ENCODE measurements at regions not wholly inside any gene's neighbourhood (a gene's known extent, or its start where the extent isn't known, plus 50 kb on each side); places are given as distances from the start of the nearest gene placed in this dataset.

DNA sequence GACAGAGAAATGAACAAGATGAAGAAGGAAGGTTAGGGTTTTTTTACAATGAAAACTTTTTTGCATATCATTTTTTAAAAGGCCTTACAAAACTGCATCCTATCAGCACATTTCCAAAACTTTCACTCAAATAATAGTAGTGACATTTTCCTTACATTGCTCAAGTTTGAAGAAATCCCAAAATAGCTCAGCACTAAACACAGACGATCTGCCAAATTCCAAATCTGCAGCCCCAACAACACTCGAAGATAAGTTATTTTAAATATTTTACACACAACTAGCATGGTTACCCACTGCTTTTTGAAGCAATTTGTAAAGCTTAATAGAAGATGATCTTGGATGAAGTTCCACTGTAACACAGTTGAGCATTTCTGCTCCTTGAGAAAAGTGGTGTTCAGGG lies 535.6 kb upstream of the ALCAM start:
- Histone ChIP-seq H2BK120ac (replicated peaks; ENCODE audit: low read depth, low read length) (no peak overlapping the region), H3K9me3 (ENCODE audit: insufficient read depth in 2 of 2, low read depth in 1 of 2, low read length in 1 of 2) (no peaks in the 10 kb centered on the region), H2BK15ac (ENCODE audit: low read length) (no peak overlapping the region), H3K18ac (ENCODE audit: extremely low read depth, low read length) (no peak overlapping the region), H3K23me2 (ENCODE audit: low read depth, low read length) (no peaks in the 10 kb centered on the region), H3K4me3 (ENCODE audit: extremely low read depth in 1 of 4, insufficient read depth in 2 of 4, low read depth in 3 of 4, low read length in 4 of 4) (no peak overlapping the region), H3K79me1 (ENCODE audit: low read depth, low read length) (no peaks in the 10 kb centered on the region), H4K5ac (ENCODE audit: insufficient read length, low read depth, low read length) (no peak overlapping the region), H3K14ac (ENCODE audit: insufficient read length) (no peak overlapping the region), H4K20me1 (replicated peaks in 1 of 2; ENCODE audit: control insufficient read depth in 1 of 2, insufficient read depth in 2 of 2, low read length in 2 of 2) (no peaks in the 10 kb centered on the region), H2BK5ac (ENCODE audit: low read depth, low read length) (no peak overlapping the region), H3K4me1 (replicated peaks in 1 of 4; ENCODE audit: control insufficient read depth in 3 of 4, insufficient read depth in 4 of 4, low read length in 3 of 4) (peaks cover 2 to 8% (median 5%) of the 10 kb centered on the region in 4 experiments; a peak in 4 of 7 replicates), H2BK20ac (ENCODE audit: low read length) (no peak overlapping the region), H3K23ac (ENCODE audit: insufficient read length) (no peak overlapping the region), H3K27me3 (replicated peaks in 1 of 4; ENCODE audit: control insufficient read depth in 3 of 4, extremely low read depth in 1 of 4, insufficient read depth in 3 of 4, low read length in 3 of 4) (no peaks in the 10 kb centered on the region), H2AK5ac (ENCODE audit: low read depth, low read length) (no peak overlapping the region), H3K4ac (replicated peaks; ENCODE audit: insufficient read length, low read depth, low read length) (no peak overlapping the region), H3K36me3 (ENCODE audit: control insufficient read depth in 2 of 4, insufficient read depth in 4 of 4, low read length in 3 of 4) (no peaks in the 10 kb centered on the region), H4K91ac (replicated peaks; ENCODE audit: insufficient read length, low read length) (no peak overlapping the region), H2BK12ac (ENCODE audit: low read depth, low read length) (no peak overlapping the region), H3K56ac (replicated peaks; ENCODE audit: insufficient read length, low read depth, low read length) (no peak overlapping the region), H4K8ac (ENCODE audit: extremely low read depth, insufficient read depth, low read length) (no peak overlapping the region), H2AFZ (ENCODE audit: low read length) (no peak overlapping the region), H3K9ac (replicated peaks in 1 of 4; ENCODE audit: extremely low read depth in 1 of 4, low read depth in 3 of 4, low read length in 3 of 4) (no peak overlapping the region), H3K79me2 (ENCODE audit: control insufficient read depth in 1 of 2, insufficient read depth in 2 of 2, low read length in 2 of 2) (no peaks in the 10 kb centered on the region), H3K27ac (ENCODE audit: low read depth, low read length) (no peak overlapping the region), H3K4me2 (ENCODE audit: insufficient read depth in 1 of 2, low read depth in 2 of 2, low read length in 2 of 2) (no peak overlapping the region)
- FAIRE-seq: no peak
- POLR2A ChIA-PET (ENCODE audit: partially characterized antibody): no interaction called here
- TF ChIP-seq KDM1A (IDR thresholded peaks at IDR 0.05; ENCODE audit: borderline replicate concordance, low read length): no peak
- TF ChIP-seq RNF2 (IDR thresholded peaks at IDR 0.05; ENCODE audit: borderline replicate concordance, low read depth, low read length, missing control alignments, poor library complexity, severe bottlenecking): no peak
- TF ChIP-seq SP2 (IDR thresholded peaks at IDR 0.05; ENCODE audit: low read length): no peak
- TF ChIP-seq NRF1 (IDR thresholded peaks at IDR 0.05; ENCODE audit: low read depth, low read length): no peak
- no peak for TF ChIP-seq CBX8 (IDR thresholded peaks at IDR 0.05; ENCODE audit: borderline replicate concordance, low read depth, low read length)
- no peak for TF ChIP-seq SP4 (IDR thresholded peaks at IDR 0.05; ENCODE audit: low read length)
- no peak for TF ChIP-seq GABPA (IDR thresholded peaks at IDR 0.05; ENCODE audit: borderline replicate concordance, insufficient read depth, low read length)
- no peak for TF ChIP-seq ATF2 (IDR thresholded peaks at IDR 0.05; ENCODE audit: low read length)
- TF ChIP-seq SIRT6 (IDR thresholded peaks at IDR 0.05; ENCODE audit: low read length): no peak
- no peak for TF ChIP-seq POU5F1 (IDR thresholded peaks at IDR 0.05; ENCODE audit: low read depth, low read length)
- TF ChIP-seq EGR1 (IDR thresholded peaks at IDR 0.05; ENCODE audit: borderline replicate concordance, low read depth, low read length): no peak
- no peak for TF ChIP-seq RXRA (IDR thresholded peaks at IDR 0.05; ENCODE audit: insufficient read depth, low read depth, low read length)
- CTCF ChIA-PET (ENCODE audit: partially characterized antibody): no interaction called here
- no peak for DNase-seq (ENCODE audit: low read depth in 1 of 2, low spot score in 2 of 2)
- WGBS, 2 experiments (ENCODE audit: extremely low coverage in 1 of 2, insufficient coverage in 1 of 2, insufficient read length in 1 of 2, insufficient replicate concordance in 2 of 2, low coverage in 1 of 2, low lambda C conversion rate in 2 of 2, missing lambda C conversion rate in 1 of 2): 83% methylated on average over 2 of the region's 2 CpGs; no CpG with 5 or more reads in 1 of the 2 experiments
